Astrocyte (in vitro differentiated cells and primary cell): ENCODE measurements at regions not wholly inside any gene's neighbourhood (a gene's known extent, or its start where the extent isn't known, plus 50 kb on each side); places are given as distances from the start of the nearest gene placed in this dataset.

ENCODE experiments used
- DNase-seq: peaks from one replicate; pipeline ENCODE4 v3.0.0-alpha.2; 2010; ENCODE audit warnings: low read depth
- FAIRE-seq: peaks from 2 replicates; lab custom pipeline; 2011; peaks lifted over from hg19 to GRCh38; lab: Jason Lieb, UNC
- H2AFZ ChIP-seq: 2 replicates; pipeline ENCODE4 v1.6.0; 2012; ENCODE audit warnings: low read depth, low read length, inconsistent platforms
- H3K27ac ChIP-seq: 2 replicates; pipeline ENCODE4 v1.5.1; 2011; ENCODE audit warnings: low read depth, low read length, inconsistent platforms
- H3K27me3 ChIP-seq: 2 replicates; pipeline ENCODE4 v1.6.0; 2011; ENCODE audit warnings: low read length, inconsistent platforms; ENCODE audit not compliant: insufficient read depth
- H3K36me3 ChIP-seq: 2 replicates; pipeline ENCODE4 v1.5.1; 2011; ENCODE audit warnings: low read length, inconsistent platforms; ENCODE audit not compliant: insufficient read depth
- H3K4me1 ChIP-seq: 2 replicates; pipeline ENCODE4 v1.5.1; 2011; ENCODE audit warnings: low read length, inconsistent platforms; ENCODE audit not compliant: insufficient read depth
- H3K4me2 ChIP-seq: 2 replicates; pipeline ENCODE4 v1.6.0; 2012; ENCODE audit warnings: low read length, inconsistent platforms
- H3K4me3 ChIP-seq: 2 replicates; pipeline ENCODE4 v1.5.1; 2011; ENCODE audit warnings: low read depth, mild to moderate bottlenecking, low read length, inconsistent platforms; ENCODE audit not compliant: insufficient read depth
- H3K79me2 ChIP-seq: 2 replicates; pipeline ENCODE4 v1.6.0; 2012; ENCODE audit warnings: mild to moderate bottlenecking, low read length, inconsistent platforms; ENCODE audit not compliant: insufficient read depth
- H3K9ac ChIP-seq: 2 replicates; pipeline ENCODE4 v1.6.0; 2012; ENCODE audit warnings: mild to moderate bottlenecking, low read length, inconsistent platforms
- H3K9me3 ChIP-seq: 2 replicates; pipeline ENCODE4 v1.5.1; 2012; ENCODE audit warnings: low read depth, mild to moderate bottlenecking, low read length, inconsistent platforms; ENCODE audit not compliant: insufficient read depth
- H4K20me1 ChIP-seq: 2 replicates; pipeline ENCODE4 v1.6.0; 2012; ENCODE audit warnings: low read length, inconsistent platforms; ENCODE audit not compliant: insufficient read depth
- H3K27ac Mint-ChIP-seq: one replicate; pipeline ENCODE4 v1.8.0; 2021; ENCODE audit warnings: mild to moderate bottlenecking, mixed read lengths; ENCODE audit not compliant: unreplicated experiment
- H3K27me3 Mint-ChIP-seq: one replicate; pipeline ENCODE4 v1.8.0; 2021; ENCODE audit warnings: low read depth, mixed read lengths; ENCODE audit not compliant: unreplicated experiment
- H3K36me3 Mint-ChIP-seq: one replicate; pipeline ENCODE4 v1.8.0; 2021; ENCODE audit warnings: low read depth, mixed read lengths; ENCODE audit not compliant: unreplicated experiment
- H3K4me1 Mint-ChIP-seq: one replicate; pipeline ENCODE4 v1.8.0; 2021; ENCODE audit warnings: low read depth, mixed read lengths; ENCODE audit not compliant: unreplicated experiment
- H3K4me3 Mint-ChIP-seq: one replicate; pipeline ENCODE4 v1.8.0; 2021; ENCODE audit warnings: mild to moderate bottlenecking, moderate library complexity, mixed read lengths; ENCODE audit not compliant: unreplicated experiment
- H3K9me3 Mint-ChIP-seq: one replicate; pipeline ENCODE4 v1.8.0; 2021; ENCODE audit warnings: mild to moderate bottlenecking, mixed read lengths; ENCODE audit not compliant: unreplicated experiment
- EZH2 ChIP-seq: IDR thresholded peaks from 2 replicates; pipeline ENCODE4 v1.6.1; 2012; ENCODE audit warnings: mild to moderate bottlenecking, low read length, inconsistent platforms; ENCODE audit not compliant: insufficient read depth
- TF ChIP-seq, protein P1 (sequence below): IDR thresholded peaks from 2 replicates; pipeline ENCODE4 v1.5.1; 2011; ENCODE audit warnings: low read depth, mild to moderate bottlenecking, inconsistent platforms, low read length, moderate library complexity; ENCODE audit not compliant: insufficient read depth

DNA sequence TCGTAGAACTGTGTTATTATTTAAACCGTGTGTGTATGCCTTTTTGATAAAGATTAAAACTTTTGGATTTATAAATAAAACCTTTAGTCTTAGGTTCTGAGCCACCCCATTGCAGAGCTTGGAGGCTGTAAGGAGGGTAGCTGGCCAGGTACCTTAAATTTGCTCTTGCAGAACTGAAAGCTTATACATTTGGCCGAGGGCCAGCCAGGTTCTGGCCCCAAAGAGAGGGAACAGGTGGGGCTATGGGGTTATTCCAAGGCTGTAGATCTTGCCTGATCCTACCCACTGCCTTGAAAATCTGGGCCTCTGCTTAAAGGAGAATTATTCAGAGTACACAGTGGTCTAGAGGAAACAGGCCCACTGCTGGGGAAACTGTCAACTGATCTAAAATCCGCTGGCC is 59.6 kb downstream of the CAMK2N1 start:
- Histone ChIP-seq H3K4me3 (no peak overlapping the region), H2AFZ (peak overlapping the region; percentile 54), H4K20me1 (no peaks in the 10 kb centered on the region), H3K4me1 (peaks cover 11% of the 10 kb centered on the region), H3K79me2 (no peaks in the 10 kb centered on the region), H3K27me3 (no peaks in the 10 kb centered on the region), H3K9ac (peak overlapping the region; percentile 65), H3K4me2 (peak overlapping the region; percentile 68), H3K9me3 (no peaks in the 10 kb centered on the region), H3K27ac (peak overlapping the region; percentile 78), H3K36me3 (no peaks in the 10 kb centered on the region)
- Mint-ChIP-seq H3K36me3 (no peaks in the 10 kb centered on the region), H3K27me3 (peaks cover 13% of the 10 kb centered on the region), H3K9me3 (peaks cover 17% of the 10 kb centered on the region), H3K27ac (peak overlapping the region; percentile 66), H3K4me1 (peaks cover 9% of the 10 kb centered on the region), H3K4me3 (no peak overlapping the region)
- TF ChIP-seq, protein P1, sequence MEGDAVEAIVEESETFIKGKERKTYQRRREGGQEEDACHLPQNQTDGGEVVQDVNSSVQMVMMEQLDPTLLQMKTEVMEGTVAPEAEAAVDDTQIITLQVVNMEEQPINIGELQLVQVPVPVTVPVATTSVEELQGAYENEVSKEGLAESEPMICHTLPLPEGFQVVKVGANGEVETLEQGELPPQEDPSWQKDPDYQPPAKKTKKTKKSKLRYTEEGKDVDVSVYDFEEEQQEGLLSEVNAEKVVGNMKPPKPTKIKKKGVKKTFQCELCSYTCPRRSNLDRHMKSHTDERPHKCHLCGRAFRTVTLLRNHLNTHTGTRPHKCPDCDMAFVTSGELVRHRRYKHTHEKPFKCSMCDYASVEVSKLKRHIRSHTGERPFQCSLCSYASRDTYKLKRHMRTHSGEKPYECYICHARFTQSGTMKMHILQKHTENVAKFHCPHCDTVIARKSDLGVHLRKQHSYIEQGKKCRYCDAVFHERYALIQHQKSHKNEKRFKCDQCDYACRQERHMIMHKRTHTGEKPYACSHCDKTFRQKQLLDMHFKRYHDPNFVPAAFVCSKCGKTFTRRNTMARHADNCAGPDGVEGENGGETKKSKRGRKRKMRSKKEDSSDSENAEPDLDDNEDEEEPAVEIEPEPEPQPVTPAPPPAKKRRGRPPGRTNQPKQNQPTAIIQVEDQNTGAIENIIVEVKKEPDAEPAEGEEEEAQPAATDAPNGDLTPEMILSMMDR, result no peak
- no peak for TF ChIP-seq EZH2
- DNase-seq (no peak), FAIRE-seq (no peak)

DNA sequence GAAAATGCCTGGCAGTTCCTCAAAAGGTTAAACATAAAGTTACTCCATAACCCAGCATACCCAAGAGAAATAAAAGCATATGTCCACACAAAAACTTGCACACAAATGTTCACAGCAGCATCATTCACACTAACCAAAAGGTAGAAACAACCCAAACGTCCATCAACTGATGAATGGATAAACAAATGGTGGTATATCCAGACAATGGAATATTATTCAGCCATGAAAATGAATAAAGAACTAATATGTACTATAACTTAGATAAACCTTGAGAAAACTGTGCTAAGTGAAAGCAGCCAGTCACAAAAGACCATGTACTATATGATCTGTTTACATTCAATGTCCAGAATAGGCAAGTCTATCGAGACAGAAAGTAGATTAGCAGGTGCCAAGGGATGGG is 60.4 kb downstream of the CAMK2N1 start:
- Histone ChIP-seq H3K36me3 (no peaks in the 10 kb centered on the region), H3K27me3 (peaks cover 2% of the 10 kb centered on the region), H3K4me3 (no peak overlapping the region), H3K79me2 (no peaks in the 10 kb centered on the region), H3K27ac (no peak overlapping the region), H2AFZ (no peak overlapping the region), H4K20me1 (no peaks in the 10 kb centered on the region), H3K4me1 (peaks cover 11% of the 10 kb centered on the region), H3K9me3 (no peaks in the 10 kb centered on the region), H3K4me2 (no peak overlapping the region), H3K9ac (no peak overlapping the region)
- Mint-ChIP-seq H3K9me3 (peaks cover 22% of the 10 kb centered on the region), H3K36me3 (no peaks in the 10 kb centered on the region), H3K27ac (no peak overlapping the region), H3K4me3 (no peak overlapping the region), H3K4me1 (peaks cover 9% of the 10 kb centered on the region), H3K27me3 (peaks cover 18% of the 10 kb centered on the region)
- no peak for TF ChIP-seq EZH2
- TF ChIP-seq, protein P1, result no peak
- DNase-seq (no peak), FAIRE-seq (no peak)

DNA sequence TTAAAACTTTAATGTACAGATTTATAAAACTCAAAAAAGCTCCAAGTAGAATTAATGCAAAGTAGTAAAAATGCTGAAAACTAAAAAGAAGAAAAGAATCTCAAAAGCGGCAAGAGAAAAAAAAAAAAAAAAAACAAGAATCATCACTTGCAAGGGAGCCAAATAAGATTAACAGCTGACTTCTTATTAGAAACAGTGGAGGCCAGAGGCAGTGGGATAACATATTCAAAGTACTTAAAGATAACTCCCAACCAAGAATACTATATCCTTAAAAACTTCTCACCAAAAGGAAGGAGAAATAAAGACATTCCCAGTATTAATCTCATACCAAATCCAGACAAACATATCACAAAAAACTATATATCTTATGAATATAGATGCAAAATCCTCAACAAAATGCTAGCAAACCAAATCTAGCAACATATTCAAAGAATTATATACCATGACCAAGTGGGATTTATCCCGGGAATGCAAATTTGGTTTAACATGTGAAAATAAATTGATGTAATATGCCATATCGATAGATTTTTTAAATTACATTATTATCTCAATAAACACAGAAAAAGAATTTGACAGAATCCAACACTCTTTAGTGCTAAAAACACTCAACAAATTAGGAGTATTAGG is 62.7 kb downstream of the CAMK2N1 start:
- H3K36me3 Mint-ChIP-seq, result no peaks in the 10 kb centered on the region
- H3K4me1 ChIP-seq, result peaks cover 11% of the 10 kb centered on the region
- no peaks in the 10 kb centered on the region for H3K79me2 ChIP-seq
- H3K9ac ChIP-seq, result no peak overlapping the region
- no peak overlapping the region for H2AFZ ChIP-seq
- H3K27me3 Mint-ChIP-seq, result peaks cover 27% of the 10 kb centered on the region
- H3K4me2 ChIP-seq, result no peak overlapping the region
- FAIRE-seq, result no peak
- H4K20me1 ChIP-seq, result no peaks in the 10 kb centered on the region
- H3K27ac ChIP-seq, result no peak overlapping the region
- H3K4me3 Mint-ChIP-seq, result no peak overlapping the region
- no peak overlapping the region for H3K27ac Mint-ChIP-seq
- no peak for DNase-seq
- peaks cover 9% of the 10 kb centered on the region for H3K4me1 Mint-ChIP-seq
- TF ChIP-seq, protein P1, result no peak
- TF ChIP-seq EZH2, result no peak
- H3K9me3 Mint-ChIP-seq, result peaks cover 24% of the 10 kb centered on the region
- H3K9me3 ChIP-seq, result no peaks in the 10 kb centered on the region
- H3K36me3 ChIP-seq, result no peaks in the 10 kb centered on the region
- peaks cover 2% of the 10 kb centered on the region for H3K27me3 ChIP-seq
- H3K4me3 ChIP-seq, result no peak overlapping the region
